Activated T-helper 17 cell treated with anti-CD3 and anti-CD28 coated beads, Interleukin-2, amount 50 U/mL, for 72 hours (primary cell): ENCODE measurements at regions not wholly inside any gene's neighbourhood (a gene's known extent, or its start where the extent isn't known, plus 50 kb on each side); places are given as distances from the start of the nearest gene placed in this dataset.

ENCODE experiments used
- ATAC-seq: fragments of 150-1000 bp; cut with Tn5 transposase; replicated peaks from 2 replicates; pipeline ENCODE4 v1.10.0; 2021; ENCODE audit warnings: mild to moderate bottlenecking, moderate library complexity
- H3K27ac Mint-ChIP-seq: one replicate; pipeline ENCODE4 v1.8.0; 2022; ENCODE audit warnings: mixed read lengths
- H3K27me3 Mint-ChIP-seq: one replicate; pipeline ENCODE4 v1.8.0; 2022; ENCODE audit warnings: mixed read lengths
- H3K36me3 Mint-ChIP-seq: one replicate; pipeline ENCODE4 v1.8.0; 2022; ENCODE audit warnings: low read depth, mild to moderate bottlenecking, mixed read lengths
- H3K4me1 Mint-ChIP-seq: one replicate; pipeline ENCODE4 v1.8.0; 2022; ENCODE audit warnings: mixed read lengths
- H3K4me3 Mint-ChIP-seq: one replicate; pipeline ENCODE4 v1.8.0; 2022; ENCODE audit warnings: mild to moderate bottlenecking, mixed read lengths
- H3K9me3 Mint-ChIP-seq: one replicate; pipeline ENCODE4 v1.8.0; 2022; ENCODE audit warnings: mixed read lengths

- no peak for ATAC-seq
- H3K4me1 Mint-ChIP-seq = no peaks in the 10 kb centered on the region
- H3K9me3 Mint-ChIP-seq = peaks cover 5% of the 10 kb centered on the region
Measured at GRCh38 chr1:209457401-209458125, 126.0 kb upstream of the CAMK1G start.

GRCh38 chr1:209458921-209459320 lies 124.6 kb upstream of the CAMK1G start:
- Mint-ChIP-seq H3K27ac (no peak overlapping the region), H3K27me3 (peaks cover 34% of the 10 kb centered on the region), H3K9me3 (peaks cover 5% of the 10 kb centered on the region), H3K4me3 (no peak overlapping the region), H3K4me1 (no peaks in the 10 kb centered on the region), H3K36me3 (no peaks in the 10 kb centered on the region)
- no peak for ATAC-seq

More at GRCh38 chr1:209457401-209458125, 126.0 kb upstream of the CAMK1G start:
- H3K36me3 Mint-ChIP-seq = no peaks in the 10 kb centered on the region
- no peak overlapping the region for H3K4me3 Mint-ChIP-seq
- H3K27ac Mint-ChIP-seq = no peak overlapping the region
- peaks cover 42% of the 10 kb centered on the region for H3K27me3 Mint-ChIP-seq

- no peak for ATAC-seq
- H3K36me3 Mint-ChIP-seq = no peaks in the 10 kb centered on the region
- H3K4me1 Mint-ChIP-seq = no peaks in the 10 kb centered on the region
- H3K27ac Mint-ChIP-seq = no peak overlapping the region
- H3K9me3 Mint-ChIP-seq = peaks cover 5% of the 10 kb centered on the region
- H3K27me3 Mint-ChIP-seq = peaks cover 43% of the 10 kb centered on the region
- H3K4me3 Mint-ChIP-seq = no peak overlapping the region
Measured at GRCh38 chr1:209461168-209461567, 122.3 kb upstream of the CAMK1G start.

GRCh38 chr1:209462433-209462832 lies 121.1 kb upstream of the CAMK1G start:
- Mint-ChIP-seq H3K36me3 (no peaks in the 10 kb centered on the region), H3K4me1 (no peaks in the 10 kb centered on the region), H3K27me3 (peaks cover 35% of the 10 kb centered on the region), H3K9me3 (peaks cover 5% of the 10 kb centered on the region), H3K27ac (no peak overlapping the region), H3K4me3 (no peak overlapping the region)
- no peak for ATAC-seq

- Mint-ChIP-seq H3K9me3 (peaks cover 5% of the 10 kb centered on the region), H3K27me3 (peaks cover 32% of the 10 kb centered on the region), H3K4me3 (no peak overlapping the region), H3K36me3 (no peaks in the 10 kb centered on the region), H3K4me1 (no peaks in the 10 kb centered on the region), H3K27ac (no peak overlapping the region)
- ATAC-seq = no peak
Measured at GRCh38 chr1:209463441-209463840, 120.1 kb upstream of the CAMK1G start.

- Mint-ChIP-seq H3K27ac (no peak overlapping the region), H3K4me3 (no peak overlapping the region), H3K4me1 (no peaks in the 10 kb centered on the region), H3K36me3 (no peaks in the 10 kb centered on the region), H3K9me3 (peaks cover 14% of the 10 kb centered on the region), H3K27me3 (peaks cover 29% of the 10 kb centered on the region)
- no peak for ATAC-seq
Measured at GRCh38 chr1:209473025-209473424, 110.5 kb upstream of the CAMK1G start.

- Mint-ChIP-seq H3K27me3 (peaks cover 8% of the 10 kb centered on the region), H3K27ac (no peak overlapping the region), H3K4me1 (peaks cover 8% of the 10 kb centered on the region), H3K36me3 (no peaks in the 10 kb centered on the region), H3K9me3 (peaks cover 2% of the 10 kb centered on the region), H3K4me3 (no peak overlapping the region)
- no peak for ATAC-seq
Measured at GRCh38 chr1:209480345-209480744, 103.2 kb upstream of the CAMK1G start.

- H3K9me3 Mint-ChIP-seq = no peaks in the 10 kb centered on the region
- H3K27me3 Mint-ChIP-seq = no peaks in the 10 kb centered on the region
- H3K4me1 Mint-ChIP-seq = peaks cover 8% of the 10 kb centered on the region
- H3K36me3 Mint-ChIP-seq = no peaks in the 10 kb centered on the region
- no peak overlapping the region for H3K27ac Mint-ChIP-seq
- ATAC-seq = no peak
- H3K4me3 Mint-ChIP-seq = no peak overlapping the region
Measured at GRCh38 chr1:209483691-209484090, 99.8 kb upstream of the CAMK1G start.

GRCh38 chr1:209484429-209484828 lies 99.1 kb upstream of the CAMK1G start:
- peaks cover 8% of the 10 kb centered on the region for H3K4me1 Mint-ChIP-seq
- no peak overlapping the region for H3K4me3 Mint-ChIP-seq
- no peaks in the 10 kb centered on the region for H3K9me3 Mint-ChIP-seq
- no peaks in the 10 kb centered on the region for H3K27me3 Mint-ChIP-seq
- no peak for ATAC-seq
- no peak overlapping the region for H3K27ac Mint-ChIP-seq
- no peaks in the 10 kb centered on the region for H3K36me3 Mint-ChIP-seq

- Mint-ChIP-seq H3K4me3 (no peak overlapping the region), H3K9me3 (no peaks in the 10 kb centered on the region), H3K27ac (no peak overlapping the region), H3K36me3 (no peaks in the 10 kb centered on the region), H3K27me3 (no peaks in the 10 kb centered on the region), H3K4me1 (peaks cover 8% of the 10 kb centered on the region)
- no peak for ATAC-seq
Measured at GRCh38 chr1:209485167-209485566, 98.3 kb upstream of the CAMK1G start.

- H3K9me3 Mint-ChIP-seq = no peaks in the 10 kb centered on the region
- no peak overlapping the region for H3K4me3 Mint-ChIP-seq
- H3K27ac Mint-ChIP-seq = no peak overlapping the region
- ATAC-seq = no peak
- no peaks in the 10 kb centered on the region for H3K27me3 Mint-ChIP-seq
- no peaks in the 10 kb centered on the region for H3K36me3 Mint-ChIP-seq
- H3K4me1 Mint-ChIP-seq = peaks cover 8% of the 10 kb centered on the region
Measured at GRCh38 chr1:209485751-209486150, 97.8 kb upstream of the CAMK1G start.

GRCh38 chr1:209486861-209487593 lies 96.5 kb upstream of the CAMK1G start:
- Mint-ChIP-seq H3K9me3 (no peaks in the 10 kb centered on the region), H3K27ac (no peak overlapping the region), H3K27me3 (peaks cover 3% of the 10 kb centered on the region), H3K4me3 (no peak overlapping the region), H3K36me3 (no peaks in the 10 kb centered on the region), H3K4me1 (peaks cover 8% of the 10 kb centered on the region)
- ATAC-seq = no peak

- Mint-ChIP-seq H3K4me1 (no peaks in the 10 kb centered on the region), H3K27me3 (peaks cover 4% of the 10 kb centered on the region)
Measured at GRCh38 chr1:209490013-209490412, 93.5 kb upstream of the CAMK1G start.

GRCh38 chr1:209491031-209491430 lies 92.5 kb upstream of the CAMK1G start:
- no peak for ATAC-seq
- Mint-ChIP-seq H3K4me1 (no peaks in the 10 kb centered on the region), H3K9me3 (no peaks in the 10 kb centered on the region), H3K27ac (no peak overlapping the region), H3K4me3 (no peak overlapping the region), H3K27me3 (peaks cover 4% of the 10 kb centered on the region), H3K36me3 (no peaks in the 10 kb centered on the region)

More at GRCh38 chr1:209490013-209490412, 93.5 kb upstream of the CAMK1G start:
- no peak for ATAC-seq
- Mint-ChIP-seq H3K27ac (no peak overlapping the region), H3K36me3 (no peaks in the 10 kb centered on the region), H3K4me3 (no peak overlapping the region), H3K9me3 (no peaks in the 10 kb centered on the region)

- Mint-ChIP-seq H3K4me1 (no peaks in the 10 kb centered on the region), H3K27ac (no peak overlapping the region), H3K36me3 (no peaks in the 10 kb centered on the region), H3K27me3 (peaks cover 4% of the 10 kb centered on the region), H3K9me3 (no peaks in the 10 kb centered on the region), H3K4me3 (no peak overlapping the region)
- ATAC-seq = no peak
Measured at GRCh38 chr1:209491496-209491895, 92.0 kb upstream of the CAMK1G start.
